ENCODE measurements at regions not wholly inside any gene's neighbourhood (a gene's known extent, or its start where the extent isn't known, plus 50 kb on each side); places are given as distances from the start of the nearest gene placed in this dataset.

GRCh38 chr21:17085707-17086106 lies 427.1 kb upstream of the CXADR start:
- TF ChIP-seq, protein P1, sequence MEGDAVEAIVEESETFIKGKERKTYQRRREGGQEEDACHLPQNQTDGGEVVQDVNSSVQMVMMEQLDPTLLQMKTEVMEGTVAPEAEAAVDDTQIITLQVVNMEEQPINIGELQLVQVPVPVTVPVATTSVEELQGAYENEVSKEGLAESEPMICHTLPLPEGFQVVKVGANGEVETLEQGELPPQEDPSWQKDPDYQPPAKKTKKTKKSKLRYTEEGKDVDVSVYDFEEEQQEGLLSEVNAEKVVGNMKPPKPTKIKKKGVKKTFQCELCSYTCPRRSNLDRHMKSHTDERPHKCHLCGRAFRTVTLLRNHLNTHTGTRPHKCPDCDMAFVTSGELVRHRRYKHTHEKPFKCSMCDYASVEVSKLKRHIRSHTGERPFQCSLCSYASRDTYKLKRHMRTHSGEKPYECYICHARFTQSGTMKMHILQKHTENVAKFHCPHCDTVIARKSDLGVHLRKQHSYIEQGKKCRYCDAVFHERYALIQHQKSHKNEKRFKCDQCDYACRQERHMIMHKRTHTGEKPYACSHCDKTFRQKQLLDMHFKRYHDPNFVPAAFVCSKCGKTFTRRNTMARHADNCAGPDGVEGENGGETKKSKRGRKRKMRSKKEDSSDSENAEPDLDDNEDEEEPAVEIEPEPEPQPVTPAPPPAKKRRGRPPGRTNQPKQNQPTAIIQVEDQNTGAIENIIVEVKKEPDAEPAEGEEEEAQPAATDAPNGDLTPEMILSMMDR (IDR thresholded peaks at IDR 0.05) = no peak
- Mint-ChIP-seq H3K4me1 (ENCODE audit: low read depth) (peaks cover 20% of the 10 kb centered on the region), H3K36me3 (ENCODE audit: low read depth) (no peaks in the 10 kb centered on the region), H3K4me3 (ENCODE audit: unreplicated experiment) (no peak overlapping the region), H3K27ac (ENCODE audit: unreplicated experiment) (no peak overlapping the region), H3K27me3 (ENCODE audit: low read depth) (peaks cover 3% of the 10 kb centered on the region), H3K9me3 (ENCODE audit: low read depth) (no peaks in the 10 kb centered on the region)
- DNase-seq (ENCODE audit: low spot score) = no peak

- H3K4me3 Mint-ChIP-seq (ENCODE audit: unreplicated experiment) = no peak overlapping the region
Observed at GRCh38 chr21:17088500-17088899, 424.3 kb upstream of the CXADR start.

DNA sequence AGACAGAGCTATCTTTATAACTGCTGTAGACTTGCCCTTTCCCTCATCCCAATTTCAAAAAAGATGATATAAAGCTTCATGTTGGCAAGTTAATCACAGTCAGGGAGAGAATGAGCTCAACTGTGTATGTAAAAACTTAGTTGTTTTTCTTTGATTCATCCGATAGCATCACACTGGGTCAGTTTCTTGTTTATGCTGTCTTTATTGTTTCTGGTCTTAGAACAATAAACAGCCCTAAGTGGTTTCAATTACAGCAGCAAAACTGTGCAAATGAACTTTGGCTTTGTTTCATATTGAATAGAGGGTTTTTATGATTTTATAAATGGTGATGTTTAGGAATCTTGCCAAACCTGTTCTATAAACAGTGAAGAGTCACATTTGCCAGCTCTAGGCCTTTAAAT lies 423.8 kb upstream of the CXADR start:
- no peak for DNase-seq (ENCODE audit: low spot score)
- TF ChIP-seq, protein P1 (IDR thresholded peaks at IDR 0.05) = no peak
- Mint-ChIP-seq H3K27ac (ENCODE audit: unreplicated experiment) (no peak overlapping the region), H3K4me3 (ENCODE audit: unreplicated experiment) (no peak overlapping the region), H3K4me1 (ENCODE audit: low read depth) (peaks cover 20% of the 10 kb centered on the region), H3K36me3 (ENCODE audit: low read depth) (no peaks in the 10 kb centered on the region), H3K27me3 (ENCODE audit: low read depth) (no peaks in the 10 kb centered on the region), H3K9me3 (ENCODE audit: low read depth) (no peaks in the 10 kb centered on the region)

More at GRCh38 chr21:17088500-17088899, 424.3 kb upstream of the CXADR start:
- Mint-ChIP-seq H3K4me1 (ENCODE audit: low read depth) (peaks cover 20% of the 10 kb centered on the region), H3K36me3 (ENCODE audit: low read depth) (no peaks in the 10 kb centered on the region), H3K27me3 (ENCODE audit: low read depth) (no peaks in the 10 kb centered on the region), H3K27ac (ENCODE audit: unreplicated experiment) (no peak overlapping the region), H3K9me3 (ENCODE audit: low read depth) (no peaks in the 10 kb centered on the region)
- no peak for DNase-seq (ENCODE audit: low spot score)
- TF ChIP-seq, protein P1 (IDR thresholded peaks at IDR 0.05) = no peak

DNA sequence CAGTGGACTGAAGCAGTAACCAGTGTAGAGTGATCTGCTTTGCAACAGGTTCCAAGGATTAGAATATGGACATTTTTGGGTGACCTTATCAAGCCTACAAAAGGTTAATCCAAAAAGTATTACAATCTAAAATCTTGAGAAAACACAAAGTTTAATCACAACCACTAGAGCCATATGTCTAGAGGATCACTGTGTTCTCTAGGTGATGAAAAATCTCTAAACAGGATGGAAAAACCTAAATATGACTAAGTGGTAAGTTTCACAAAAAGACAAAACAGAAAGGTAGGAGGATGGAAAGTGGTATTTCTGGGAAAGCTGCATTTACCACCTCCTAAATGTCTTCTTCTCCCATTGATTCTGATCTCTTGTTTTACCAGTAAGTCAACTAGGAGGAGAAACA lies 411.1 kb upstream of the CXADR start:
- Mint-ChIP-seq H3K4me3 (ENCODE audit: unreplicated experiment) (no peak overlapping the region), H3K27me3 (ENCODE audit: low read depth) (peaks cover 11% of the 10 kb centered on the region), H3K36me3 (ENCODE audit: low read depth) (peaks cover 1% of the 10 kb centered on the region), H3K27ac (ENCODE audit: unreplicated experiment) (no peak overlapping the region), H3K4me1 (ENCODE audit: low read depth) (no peaks in the 10 kb centered on the region), H3K9me3 (ENCODE audit: low read depth) (peaks cover 16% of the 10 kb centered on the region)
- TF ChIP-seq, protein P1 (IDR thresholded peaks at IDR 0.05) = no peak
- DNase-seq (ENCODE audit: low spot score) = no peak

DNA sequence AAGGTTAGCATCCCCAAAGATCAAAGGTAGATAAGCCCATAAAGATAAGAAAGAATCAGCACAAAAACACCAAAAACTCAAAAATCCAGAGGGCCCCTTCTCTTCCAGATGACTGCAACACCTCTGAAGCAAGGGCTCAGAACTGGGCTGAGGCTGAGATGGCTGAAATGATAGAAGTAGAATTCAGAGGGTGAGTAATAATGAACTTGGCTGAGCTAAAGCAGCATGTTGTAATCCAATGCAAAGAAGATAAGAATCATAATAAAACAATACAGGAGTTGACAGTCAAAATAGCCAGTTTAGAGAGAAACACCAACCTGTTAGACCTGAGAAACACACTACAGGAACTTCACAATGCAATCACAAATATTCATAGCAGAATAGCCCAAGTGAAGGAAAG lies 406.9 kb upstream of the CXADR start:
- H3K4me3 Mint-ChIP-seq (ENCODE audit: unreplicated experiment) = no peak overlapping the region
- no peaks in the 10 kb centered on the region for H3K4me1 Mint-ChIP-seq (ENCODE audit: low read depth)
- no peak overlapping the region for H3K27ac Mint-ChIP-seq (ENCODE audit: unreplicated experiment)
- peaks cover 20% of the 10 kb centered on the region for H3K9me3 Mint-ChIP-seq (ENCODE audit: low read depth)
- no peak for DNase-seq (ENCODE audit: low spot score)
- TF ChIP-seq, protein P1 (IDR thresholded peaks at IDR 0.05) = no peak
- peaks cover 25% of the 10 kb centered on the region for H3K27me3 Mint-ChIP-seq (ENCODE audit: low read depth)
- peaks cover 1% of the 10 kb centered on the region for H3K36me3 Mint-ChIP-seq (ENCODE audit: low read depth)

All from chondrocyte (in vitro differentiated cells).